SK-MEL-5 (cell line): ENCODE measurements at regions not wholly inside any gene's neighbourhood (a gene's known extent, or its start where the extent isn't known, plus 50 kb on each side); places are given as distances from the start of the nearest gene placed in this dataset.
"Not testable (repeated sequence)": the region's sequence is repeated elsewhere in the genome, so short reads cannot be mapped to it uniquely, and the experiment has no call there.

Experiments
- DNase-seq: peaks from one replicate; pipeline ENCODE4 v3.0.0-alpha.2; 2016; ENCODE audit warnings: low read depth, low spot score
- in situ Hi-C: cut with HindIII; loops from 2 replicates; pipeline ENCODE4 v1.10.0; 2016; ENCODE audit warnings: low sequenced_read_pairs, high pct_unique_total_duplicates, low pct_unique_long_range_greater_than_20kb

DNA sequence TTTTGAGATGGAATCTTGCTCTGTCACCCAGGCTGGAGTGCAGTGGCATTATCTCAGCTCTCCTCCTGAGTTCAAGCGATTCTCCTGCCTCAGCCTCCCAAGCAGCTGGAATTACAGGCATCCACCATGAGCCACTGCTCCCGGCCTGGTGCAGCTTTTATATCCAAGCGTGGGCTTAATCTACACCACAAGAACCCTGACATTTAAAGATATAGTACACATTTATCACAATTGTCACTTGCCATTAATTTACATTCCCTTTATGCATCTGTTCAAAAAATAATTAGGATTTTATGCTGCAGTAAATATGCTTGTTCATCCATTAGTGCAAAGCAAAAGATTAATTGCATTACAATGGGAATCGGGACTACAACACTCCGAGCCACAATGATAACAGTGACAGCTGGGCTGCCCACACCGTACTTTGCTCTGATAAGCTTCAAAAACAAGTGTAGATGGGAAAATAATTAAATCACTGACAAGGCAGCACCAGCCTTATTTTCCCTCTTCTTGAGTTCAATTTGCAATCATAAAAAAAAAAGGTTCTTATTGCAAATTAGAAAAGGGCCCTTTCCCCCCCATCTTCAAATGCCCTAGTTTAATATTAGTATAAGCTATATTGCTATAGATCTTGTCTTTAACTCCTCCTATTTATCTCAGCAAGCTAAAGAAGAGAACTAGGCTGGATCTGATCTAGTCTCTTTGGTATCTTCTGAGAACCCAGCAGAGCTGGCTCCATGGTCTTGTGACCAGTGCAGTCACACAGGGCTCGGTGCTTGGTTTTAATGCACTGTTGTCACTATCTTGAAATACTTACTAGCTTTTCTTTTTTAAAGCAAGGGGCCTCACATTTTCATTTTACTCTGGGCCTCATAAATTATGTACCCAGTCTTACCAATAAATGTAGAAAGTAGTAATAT is 206.2 kb upstream of the LRRC4C start:
- in situ Hi-C loops = no loop called here

DNA sequence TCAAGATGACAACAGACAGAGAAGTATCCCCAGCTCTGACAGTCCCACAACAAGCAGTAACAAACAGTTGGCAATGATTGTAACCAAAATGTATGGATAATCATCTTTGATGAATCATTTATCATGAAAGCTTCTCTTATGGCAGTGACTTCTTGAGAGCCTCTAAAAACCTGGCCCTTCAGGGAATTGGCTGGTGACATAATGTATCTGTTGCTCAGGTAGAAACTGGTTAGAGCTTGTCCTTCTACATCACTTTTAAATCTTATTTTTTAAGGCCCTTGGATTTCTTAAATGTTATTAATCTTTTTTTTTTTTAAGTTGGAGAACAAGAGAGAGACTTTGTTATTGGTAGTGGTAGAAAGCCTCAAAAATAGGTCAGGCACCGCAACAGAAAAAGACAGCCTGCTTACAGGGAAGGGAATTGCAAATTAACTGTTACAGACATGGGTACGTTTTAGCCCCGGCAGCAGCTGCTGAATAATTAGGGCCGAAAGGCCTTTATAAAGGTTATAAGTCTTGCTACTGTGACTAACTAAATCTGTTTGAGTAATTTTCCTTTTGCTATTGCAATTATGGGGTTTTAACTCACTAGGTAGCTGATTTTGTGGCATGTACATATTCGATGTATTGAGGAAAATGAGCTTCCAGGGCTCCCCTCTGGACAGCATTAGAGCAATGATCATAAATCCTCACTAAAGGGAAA is 207.7 kb upstream of the LRRC4C start:
- no peak for DNase-seq
- in situ Hi-C loops = no loop called here

More for the DNA sequence above, 206.2 kb upstream of the LRRC4C start:
- DNase-seq = no peak

DNA sequence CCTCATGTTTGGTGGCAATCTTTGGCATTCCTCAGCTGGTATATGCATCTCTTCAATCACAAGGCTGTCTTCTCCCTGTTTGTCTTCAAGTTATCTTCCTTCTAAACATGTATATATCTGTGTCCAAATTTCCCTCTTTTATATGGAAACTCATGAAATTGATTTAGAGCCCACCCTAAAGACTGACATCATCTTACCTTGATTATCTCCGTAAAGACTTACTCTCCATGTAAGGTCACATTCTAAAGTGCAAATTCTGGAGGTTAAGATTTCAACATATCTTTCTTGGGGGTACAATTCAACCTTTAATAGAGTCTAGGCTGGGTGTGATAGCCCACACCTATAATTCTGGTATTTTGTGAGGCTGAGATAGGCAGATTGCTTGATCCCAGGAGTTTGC is 215.8 kb upstream of the LRRC4C start:
- DNase-seq = no peak
- in situ Hi-C loops = no loop called here

DNA sequence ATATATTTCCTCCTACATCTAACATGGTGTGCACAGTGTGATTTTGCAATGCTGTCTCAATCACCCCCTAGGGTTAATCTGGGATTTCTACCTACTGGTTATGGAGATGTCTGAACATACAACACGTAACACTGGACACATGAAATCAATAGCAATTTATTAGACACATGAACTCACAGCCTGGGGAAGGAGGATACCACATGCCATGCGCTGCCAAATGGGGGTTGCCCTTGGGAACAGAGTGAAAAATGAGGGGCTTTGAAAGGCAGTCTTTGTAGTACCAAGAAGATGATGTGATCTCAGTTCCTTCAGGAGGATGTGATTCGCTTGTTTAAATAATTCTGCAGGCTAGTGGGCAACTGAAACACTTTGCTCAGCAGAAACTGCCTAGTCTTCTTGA is 253.6 kb upstream of the LRRC4C start:
- no peak for DNase-seq
- in situ Hi-C loops = no loop called here

DNA sequence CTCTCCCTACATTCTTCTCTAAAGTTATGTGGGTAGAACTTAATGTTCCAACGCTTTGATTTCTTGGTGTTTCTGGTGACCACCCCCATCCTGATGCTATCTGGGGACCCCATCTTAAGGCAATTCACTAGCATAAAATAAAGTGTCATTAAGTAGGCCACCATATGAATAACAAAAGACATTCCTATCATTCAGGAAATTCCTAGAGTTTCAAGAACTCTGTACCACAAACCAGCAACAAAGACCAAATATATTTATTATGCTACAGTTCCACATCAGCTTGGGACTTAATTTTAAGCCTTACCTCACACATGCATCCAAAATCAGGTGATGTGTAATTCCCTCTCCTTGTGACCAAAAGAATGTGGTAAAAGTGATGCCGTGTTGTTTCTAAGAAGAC is 254.6 kb upstream of the LRRC4C start:
- DNase-seq = no peak
- in situ Hi-C loops = no loop called here

DNA sequence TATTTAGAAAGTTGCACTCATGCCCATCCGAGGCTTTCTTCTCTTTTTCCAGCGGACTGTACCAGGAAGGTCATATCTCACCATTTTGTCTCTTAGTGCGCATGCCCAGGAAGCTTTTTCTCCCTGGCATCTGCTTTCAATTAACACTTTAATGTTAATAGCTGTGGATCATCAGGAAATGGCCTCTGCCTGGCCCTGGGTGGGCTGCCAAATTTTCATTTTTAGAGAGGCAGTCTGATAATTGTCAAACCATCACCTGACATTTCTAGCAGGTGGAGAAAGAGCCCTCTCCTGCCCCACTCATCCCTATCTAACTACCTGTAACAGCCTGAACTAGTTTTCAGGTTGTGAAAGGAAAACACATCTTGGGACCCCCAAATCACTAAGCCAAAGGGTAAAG is 257.4 kb upstream of the LRRC4C start:
- in situ Hi-C loops = no loop called here

DNA sequence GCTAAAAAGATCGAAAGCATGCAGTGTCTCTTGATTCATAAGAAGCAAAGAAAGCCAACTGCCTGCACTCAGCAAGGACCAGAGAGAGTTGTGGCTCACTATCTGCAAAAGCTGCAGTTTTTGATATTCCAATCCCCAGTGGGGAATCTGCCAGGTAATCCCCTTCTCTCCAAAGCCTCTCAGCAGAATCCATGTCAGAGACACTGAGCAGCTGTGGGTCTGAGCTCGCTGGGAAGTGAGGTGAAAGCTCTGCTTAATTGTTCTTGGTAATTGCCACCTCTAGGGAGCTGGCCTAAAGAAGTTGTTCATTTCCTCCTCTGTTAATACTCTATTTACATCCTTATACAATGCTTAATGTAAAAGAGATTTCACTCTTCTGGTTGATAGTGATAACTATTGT is 261.3 kb upstream of the LRRC4C start:
- DNase-seq = no peak
- in situ Hi-C loops = no loop called here

More for the DNA sequence above, 257.4 kb upstream of the LRRC4C start:
- peak; percentile 2 for DNase-seq

DNA sequence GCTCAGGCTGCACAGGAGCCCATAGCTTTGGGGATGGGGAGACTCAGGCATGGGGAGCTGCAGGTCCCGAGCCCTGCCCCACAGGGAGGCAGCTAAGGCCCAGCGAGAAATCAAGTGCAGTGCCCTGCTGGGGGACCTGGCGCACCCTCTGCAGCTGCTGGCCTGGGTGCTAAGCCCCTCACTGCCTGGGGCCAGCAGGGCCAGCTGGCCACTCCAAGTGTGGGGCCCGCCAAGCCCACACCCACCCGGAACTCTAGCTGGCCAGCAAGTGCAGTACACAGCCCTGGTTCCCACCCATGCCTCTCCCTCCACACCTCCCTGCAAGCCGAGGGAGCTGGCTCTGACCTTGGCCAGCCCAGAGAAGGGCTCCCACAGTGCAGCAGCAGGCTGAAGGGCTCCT is 268.7 kb upstream of the LRRC4C start:
- in situ Hi-C loops, DNase-seq: not testable (repeated sequence)

DNA sequence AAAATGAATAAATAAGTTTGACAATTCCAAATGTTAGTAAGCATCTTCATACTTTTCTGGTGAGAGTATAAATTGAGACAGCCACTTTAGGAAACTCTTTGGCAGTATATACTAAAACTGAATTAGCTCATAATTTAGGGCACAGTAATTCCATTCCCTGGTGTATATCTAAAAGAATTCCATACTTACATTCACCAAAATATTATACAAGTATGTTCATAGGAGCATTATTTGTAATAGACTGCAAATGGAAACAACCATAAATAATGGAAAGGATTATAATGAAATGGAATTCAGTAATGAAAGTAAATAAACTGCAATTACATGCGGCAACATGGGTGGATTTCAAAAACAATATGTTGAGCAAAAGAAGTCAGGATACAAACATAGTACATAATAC is 315.8 kb upstream of the LRRC4C start:
- in situ Hi-C loops = no loop called here
- no peak for DNase-seq

DNA sequence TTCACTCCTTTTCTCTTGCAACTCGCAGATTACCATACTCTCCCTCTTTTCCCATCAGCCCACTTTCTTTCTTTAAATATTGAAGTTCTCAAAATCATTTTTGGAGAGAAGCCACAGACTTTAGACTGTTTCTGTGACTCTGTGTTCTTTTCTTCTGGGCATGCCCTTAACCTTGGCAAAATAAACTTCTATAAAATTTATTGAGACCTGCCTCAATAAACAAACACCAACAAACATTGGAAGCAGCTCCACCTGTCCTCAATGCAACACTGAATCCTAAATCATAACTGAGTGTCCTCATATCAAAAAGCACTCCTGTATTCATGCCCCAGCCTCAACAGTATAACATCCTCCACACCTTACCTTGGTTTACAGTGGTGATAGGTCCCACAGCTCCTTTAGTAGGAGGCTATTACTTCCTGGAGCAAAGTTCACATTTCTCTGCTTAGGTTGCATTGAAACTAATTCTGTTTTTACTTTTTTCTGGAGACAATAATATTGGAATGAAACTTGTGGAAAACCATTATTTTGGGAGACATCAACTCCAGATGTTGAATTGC is 320.0 kb upstream of the LRRC4C start:
- in situ Hi-C loops = no loop called here
- DNase-seq = no peak

DNA sequence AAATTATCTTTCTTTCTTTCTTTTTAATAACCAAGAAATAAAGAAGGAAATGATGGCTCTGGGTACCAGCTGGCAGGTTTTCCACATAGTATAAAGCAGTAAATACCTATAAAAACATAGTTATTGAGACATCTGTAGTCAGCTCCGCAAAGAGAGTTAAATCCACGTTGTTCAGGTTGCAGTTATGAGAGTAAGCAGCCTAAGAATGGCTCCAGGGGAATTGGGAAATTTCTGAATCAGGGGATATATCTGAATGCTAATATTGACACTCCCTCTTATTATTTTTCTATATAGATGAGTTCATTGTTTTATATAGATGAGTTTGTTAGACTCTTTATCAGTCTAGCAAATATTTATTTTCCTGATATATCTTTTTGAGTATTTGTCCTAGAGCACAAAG is 322.0 kb upstream of the LRRC4C start:
- DNase-seq = no peak
- in situ Hi-C loops = no loop called here

DNA sequence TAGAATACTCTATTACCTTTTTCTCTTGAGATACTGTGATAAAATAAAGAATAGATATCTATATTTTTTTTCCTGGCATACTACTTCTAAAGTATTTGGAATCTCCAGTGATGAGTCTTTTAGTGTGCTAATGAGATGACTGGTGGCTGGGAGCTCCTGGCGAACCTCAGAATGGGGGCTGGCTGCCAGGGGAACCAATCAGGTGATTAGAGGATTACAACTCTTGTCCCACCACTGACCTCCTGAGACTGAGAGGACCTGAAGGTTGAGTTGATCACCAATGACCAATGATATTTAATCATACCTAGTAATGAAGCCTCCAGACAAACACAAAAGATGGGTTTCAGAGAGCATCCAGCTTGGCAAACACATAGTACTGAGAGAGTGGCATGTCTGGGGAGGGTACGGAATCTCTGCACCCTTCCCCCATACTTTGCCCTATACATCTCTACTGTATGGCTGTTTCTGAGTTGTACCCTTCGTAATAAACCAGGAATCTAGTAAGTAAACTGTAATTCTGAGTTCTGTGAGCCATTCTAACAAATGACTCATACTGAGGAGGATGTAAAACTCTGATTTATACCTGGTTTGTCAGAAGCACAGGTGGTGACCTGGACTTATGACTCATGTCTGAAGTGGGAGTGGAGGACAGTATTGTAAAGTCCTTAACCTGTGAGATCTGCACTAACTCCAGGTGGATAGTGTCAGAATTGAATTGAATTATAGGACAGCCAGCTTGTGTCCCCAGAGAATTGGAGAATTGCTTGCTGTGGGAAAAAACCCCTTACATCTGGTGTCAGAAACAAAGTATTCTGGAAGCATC is 325.3 kb upstream of the LRRC4C start:
- DNase-seq = no peak
- in situ Hi-C loops = no loop called here

DNA sequence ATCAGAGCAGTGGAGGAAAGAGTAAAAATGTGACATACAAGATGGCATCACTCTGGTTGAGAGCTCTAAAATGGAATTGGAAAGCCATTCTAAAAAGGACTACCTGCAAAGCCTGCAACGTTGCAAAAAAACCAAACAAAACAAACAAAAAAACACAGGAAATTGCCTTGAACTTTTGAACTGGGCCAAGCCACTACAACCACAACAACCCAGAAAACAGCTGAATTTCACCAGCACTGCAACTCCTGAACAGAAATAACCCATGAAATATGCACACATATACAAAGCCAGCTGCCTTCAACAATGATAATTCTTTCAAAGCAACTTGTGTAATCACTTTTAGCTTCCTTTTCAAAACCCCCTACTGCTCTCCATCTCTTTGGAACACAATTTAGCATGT is 326.6 kb upstream of the LRRC4C start:
- in situ Hi-C loops = no loop called here
- DNase-seq = no peak

DNA sequence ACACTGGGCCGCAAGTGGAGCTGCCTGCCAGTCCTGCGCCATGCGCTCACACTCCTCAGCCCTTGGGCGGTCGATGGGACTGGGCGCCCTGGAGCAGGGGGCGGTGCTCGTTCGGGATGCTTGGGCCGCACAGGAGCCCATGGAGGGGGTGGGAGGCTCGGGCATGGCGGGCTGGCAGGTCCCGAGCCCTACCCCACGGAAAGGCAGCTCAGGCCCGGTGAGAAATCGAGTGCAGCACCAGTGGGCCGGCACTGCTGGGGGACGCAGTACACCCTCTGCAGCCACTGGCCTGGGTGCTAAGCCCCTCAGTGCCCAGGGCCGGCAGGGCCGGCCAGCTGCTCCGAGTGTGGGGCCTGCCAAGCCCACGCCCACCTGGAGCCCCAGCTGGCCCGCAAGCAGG is 328.7 kb upstream of the LRRC4C start:
- in situ Hi-C loops = no loop called here
- no peak for DNase-seq

DNA sequence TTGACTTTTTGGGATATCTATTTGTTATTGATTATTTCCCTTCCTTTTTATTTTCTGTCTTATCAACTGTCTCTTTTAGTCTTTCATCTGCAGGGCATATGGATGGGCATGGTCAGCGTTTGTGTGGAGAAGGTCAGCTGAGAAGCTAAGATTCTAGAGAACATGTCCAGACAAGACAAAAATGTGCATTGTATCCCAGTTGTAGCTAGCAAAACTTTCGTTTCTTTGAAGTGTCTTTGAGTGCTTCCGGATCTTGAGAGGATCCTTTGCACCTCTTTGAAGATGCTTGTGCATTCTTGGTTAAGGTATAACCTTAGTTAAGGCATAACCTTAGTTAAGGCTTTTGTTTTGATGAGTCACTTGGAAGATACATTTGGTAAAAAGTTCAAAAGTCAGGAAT is 329.9 kb upstream of the LRRC4C start:
- in situ Hi-C loops = no loop called here
- DNase-seq = no peak

DNA sequence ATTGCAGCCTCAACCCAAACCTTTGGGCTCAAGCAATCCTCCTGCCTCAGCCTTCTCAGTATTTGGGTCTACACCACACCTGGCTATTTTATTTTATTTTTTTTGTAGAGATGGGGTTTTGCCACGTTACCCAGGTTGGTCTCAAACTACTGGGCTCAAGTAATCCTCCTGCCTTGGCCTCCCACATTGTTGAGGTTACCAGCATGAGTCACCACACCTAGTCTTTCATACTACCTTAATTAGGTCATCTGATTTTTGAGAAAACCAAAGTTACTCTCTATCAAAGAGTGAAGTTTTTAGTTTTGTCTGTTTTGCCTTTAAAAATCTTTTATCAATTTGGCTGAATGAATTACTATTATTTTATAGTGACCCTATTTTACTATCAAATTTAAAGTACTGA is 335.6 kb upstream of the LRRC4C start:
- in situ Hi-C loops = no loop called here
- DNase-seq = no peak

DNA sequence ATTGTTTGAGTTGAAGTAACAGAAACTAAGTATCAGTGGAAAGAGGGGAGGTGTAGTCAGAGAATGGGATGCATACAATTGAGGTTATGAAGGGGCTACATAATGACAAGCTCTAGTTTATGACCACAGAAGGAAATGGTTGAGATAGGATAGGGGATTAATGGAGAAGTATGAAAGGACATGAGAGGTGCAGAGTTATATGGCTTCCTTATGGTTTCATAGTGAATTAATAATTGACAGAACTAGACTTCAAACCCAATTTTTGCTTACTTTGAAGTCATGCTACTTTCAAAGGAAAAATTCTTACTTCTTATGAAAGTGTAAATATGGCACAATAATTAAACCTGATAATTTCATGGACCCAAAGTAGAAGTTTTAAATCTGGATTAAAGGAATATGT is 340.3 kb upstream of the LRRC4C start:
- in situ Hi-C loops = no loop called here

DNA sequence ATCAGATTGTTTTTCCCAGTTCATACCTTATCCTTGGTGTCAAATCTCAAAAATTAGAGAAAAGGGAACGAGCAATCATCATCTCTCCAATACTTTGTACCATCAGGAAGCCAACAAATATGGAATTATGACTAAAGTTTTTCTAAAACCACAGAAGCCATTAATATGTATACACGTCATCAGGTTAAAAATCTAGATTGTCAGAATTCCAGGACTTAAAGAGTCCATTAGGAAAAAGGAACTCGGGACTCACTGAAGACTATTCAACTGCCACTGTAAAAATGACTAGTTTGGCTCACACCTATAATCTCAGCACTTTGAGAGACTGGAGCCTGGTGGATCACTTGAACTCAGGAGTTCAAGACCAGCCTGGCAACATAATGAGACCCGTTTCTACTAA is 344.4 kb upstream of the LRRC4C start:
- in situ Hi-C loops = no loop called here
- DNase-seq = no peak

More for the DNA sequence above, 340.3 kb upstream of the LRRC4C start:
- no peak for DNase-seq
